ENCODE measurements at regions not wholly inside any gene's neighbourhood (a gene's known extent, or its start where the extent isn't known, plus 50 kb on each side); places are given as distances from the start of the nearest gene placed in this dataset.

GRCh38 chr9:74443036-74443750 is 53.9 kb upstream of the RORB start:
- DNase-seq (ENCODE audit: low read depth) = no peak
- TF ChIP-seq CTCF (IDR thresholded peaks at IDR 0.05; ENCODE audit: control insufficient read depth, insufficient read depth, low read depth, low read length, missing control alignments) = no peak
- no peak overlapping the region for H3K4me3 ChIP-seq (ENCODE audit: control insufficient read depth, low read depth, low read length)

- DNase-seq (ENCODE audit: low read depth) = no peak
- TF ChIP-seq CTCF (IDR thresholded peaks at IDR 0.05; ENCODE audit: control insufficient read depth, insufficient read depth, low read depth, low read length, missing control alignments) = no peak
- H3K4me3 ChIP-seq (ENCODE audit: control insufficient read depth, low read depth, low read length) = no peak overlapping the region
These were observed 52.8 kb upstream of the RORB start for GRCh38 chr9:74444369-74444768.

Measured in AG09309 (cell line).